Psoas muscle (tissue), 7 donors: ENCODE measurements at regions not wholly inside any gene's neighbourhood (a gene's known extent, or its start where the extent isn't known, plus 50 kb on each side); places are given as distances from the start of the nearest gene placed in this dataset.
A peak's percentile ranks its signal among the peaks of the same experiment; 100 is the strongest.
"Not testable (repeated sequence)": the region's sequence is repeated elsewhere in the genome, so short reads cannot be mapped to it uniquely, and the experiment has no call there.

Experiments
- ATAC-seq, 4 donors: fragments of 200-7000 bp; cut with Tn5 transposase; one replicate each; pipeline ENCODE4 v1.9.1; 2020; ENCODE audit warnings: moderate library complexity in 3 of 4, mild to moderate bottlenecking in 2 of 4
- DNase-seq, 2 donors: peaks; one replicate each; pipeline ENCODE4 v3.0.0-alpha.2; 2020
- H3K27ac ChIP-seq: fragments of 200-600 bp; one replicate; pipeline ENCODE4 v1.8.0; 2022
- H3K27me3 ChIP-seq, 3 donors: fragments of 200-600 bp in 1 of 3; one replicate each; pipeline versions ENCODE4 v1.6.1 to v1.8.0; 2013 to 2022; ENCODE audit warnings: low read length in 2 of 3, mild to moderate bottlenecking in 2 of 3, moderate library complexity in 1 of 3; ENCODE audit not compliant: insufficient read depth in 3 of 3
- H3K36me3 ChIP-seq, 2 donors: fragments of 200-600 bp in 1 of 2; one replicate each; pipeline versions ENCODE4 v1.6.1 to v1.8.0; 2013 to 2022; ENCODE audit warnings: low read depth in 1 of 2, mild to moderate bottlenecking in 1 of 2, moderate library complexity in 1 of 2; ENCODE audit not compliant: insufficient read depth in 1 of 2
- H3K4me1 ChIP-seq: fragments of 200-600 bp; one replicate; pipeline ENCODE4 v1.8.0; 2022
- H3K4me3 ChIP-seq: fragments of 200-600 bp; one replicate; pipeline ENCODE4 v1.8.0; 2022; ENCODE audit warnings: mild to moderate bottlenecking
- H3K9me3 ChIP-seq: fragments of 200-600 bp; one replicate; pipeline ENCODE4 v1.8.0; 2022
- CTCF ChIP-seq: fragments of 200-600 bp; IDR thresholded peaks from one replicate; pipeline ENCODE4 v1.8.0; 2022; ENCODE audit warnings: antibody characterized with exemption
- WGBS, 3 donors: extraction: QIAGEN DNeasy Blood & Tissue Kit; methylation state at CpG; one replicate each; pipeline versions ENCODE4 v1.1.6 to v1.1.7; 2013; 5-methylcytosine and 5-hydroxymethylcytosine counted together
- intact Hi-C, 2 donors: fragments of 100-400 bp; cut with DNase I; formaldehyde crosslinking; loops; one replicate each; pipeline versions ENCODE4 v1.11.0 to v1.14.2; 2022
- donor health status: healthy with polysubstance abuse.
- donor health status: DM: no; HTN: no; CAD: no; lungs with moderate emphysema.
- donor health status: Bipolar disorder and iron deficiency.
- donor health status: healthy.
- donor health status: DM: yes; HTN: yes; CAD: no.
- donor health status: DM: no; HTN: no; CAD: no.
- donor health status: DM: yes; HTN: yes; CAD: no.

GRCh38 chr4:111136438-111136837 is 513.6 kb upstream of the PITX2 start:
- H3K4me3 ChIP-seq = no peak overlapping the region
- no peaks in the 10 kb centered on the region for H3K36me3 ChIP-seq
- no peak for ATAC-seq
- TF ChIP-seq CTCF = peak; percentile 16
- intact Hi-C loops = no loop called here
- no peaks in the 10 kb centered on the region for H3K4me1 ChIP-seq
- 61 to 80% (median 75%) methylated on average over 1 of the region's 1 CpG for WGBS, 3 donors
- no peaks in the 10 kb centered on the region for H3K27me3 ChIP-seq
- no peak overlapping the region for H3K27ac ChIP-seq
- H3K9me3 ChIP-seq = no peaks in the 10 kb centered on the region
- DNase-seq = no peak

- Histone ChIP-seq H3K27ac (no peak overlapping the region), H3K4me1 (no peaks in the 10 kb centered on the region), H3K27me3 (no peaks in the 10 kb centered on the region), H3K9me3 (no peaks in the 10 kb centered on the region), H3K4me3 (no peak overlapping the region), H3K36me3 (no peaks in the 10 kb centered on the region)
- intact Hi-C loops = no loop called here
- TF ChIP-seq CTCF = no peak
- DNase-seq (no peak), ATAC-seq (no peak)
Observed at GRCh38 chr4:111136967-111137366, 514.1 kb upstream of the PITX2 start.

- Histone ChIP-seq H3K27me3 (no peaks in the 10 kb centered on the region), H3K4me1 (no peaks in the 10 kb centered on the region), H3K9me3 (no peaks in the 10 kb centered on the region), H3K36me3 (no peaks in the 10 kb centered on the region), H3K27ac (no peak overlapping the region), H3K4me3 (no peak overlapping the region)
- TF ChIP-seq CTCF = no peak
- intact Hi-C loops = no loop called here
- ATAC-seq = no peak
- no peak for DNase-seq
Observed at GRCh38 chr4:111143510-111143909, 520.6 kb upstream of the PITX2 start.

GRCh38 chr4:111154934-111155333 is 532.1 kb upstream of the PITX2 start:
- Histone ChIP-seq H3K27me3 (no peaks in the 10 kb centered on the region), H3K4me3 (no peak overlapping the region), H3K36me3 (no peaks in the 10 kb centered on the region), H3K9me3 (no peaks in the 10 kb centered on the region), H3K4me1 (no peaks in the 10 kb centered on the region), H3K27ac (no peak overlapping the region)
- intact Hi-C loops = no loop called here
- WGBS, 3 donors = 18 to 42% (median 33%) methylated on average over 6 of the region's 6 CpGs
- no peak for TF ChIP-seq CTCF
- DNase-seq (peak in 1 of 2 donors; percentile 23), ATAC-seq (no peak)

- H3K9me3 ChIP-seq, H3K4me1 ChIP-seq, intact Hi-C loops, DNase-seq, ATAC-seq, H3K27me3 ChIP-seq, H3K4me3 ChIP-seq, H3K36me3 ChIP-seq, H3K27ac ChIP-seq: not testable (repeated sequence)
- WGBS, 3 donors = 66 to 76% (median 72%) methylated on average over 4 of the region's 4 CpGs
Observed at GRCh38 chr4:111164556-111164955, 541.7 kb upstream of the PITX2 start.
